Neural progenitor cell (in vitro differentiated cells): ENCODE measurements at regions not wholly inside any gene's neighbourhood (a gene's known extent, or its start where the extent isn't known, plus 50 kb on each side); places are given as distances from the start of the nearest gene placed in this dataset.

Source experiments
- DNase-seq: peaks from one replicate; pipeline ENCODE4 v3.0.0-alpha.2; 2016; ENCODE audit warnings: low spot score
- H2AFZ ChIP-seq: fragments of 200-600 bp; sonication (generic); replicated peaks from 2 replicates; pipeline ENCODE4 v1.6.1; 2016; ENCODE audit warnings: antibody characterized with exemption
- H3F3A ChIP-seq: fragments of 200-600 bp; sonication (generic); 2 replicates; pipeline ENCODE4 v1.6.1; 2016; ENCODE audit warnings: antibody characterized with exemption, low read depth
- H3K27ac ChIP-seq: fragments of 200-600 bp; sonication (generic); 2 replicates; pipeline ENCODE4 v1.5.1; 2016; ENCODE audit warnings: mild to moderate bottlenecking
- H3K27me3 ChIP-seq: fragments of 200-600 bp; sonication (generic); 2 replicates; pipeline ENCODE4 v1.6.1; 2016; ENCODE audit warnings: mild to moderate bottlenecking, moderate library complexity
- H3K36me3 ChIP-seq: fragments of 200-600 bp; sonication (generic); 2 replicates; pipeline ENCODE4 v1.5.1; 2016
- H3K4me1 ChIP-seq: fragments of 200-600 bp; sonication (generic); 2 replicates; pipeline ENCODE4 v1.6.1; 2016; ENCODE audit warnings: mixed run types
- H3K4me2 ChIP-seq: fragments of 200-600 bp; sonication (generic); 2 replicates; pipeline ENCODE4 v1.6.1; 2016
- H3K4me3 ChIP-seq: fragments of 200-600 bp; sonication (generic); 2 replicates; pipeline ENCODE4 v1.5.1; 2016
- H3K79me2 ChIP-seq: fragments of 200-600 bp; sonication (generic); 2 replicates; pipeline ENCODE4 v1.6.1; 2016; ENCODE audit warnings: low read depth
- H3K9ac ChIP-seq: fragments of 200-600 bp; sonication (generic); 2 replicates; pipeline ENCODE4 v1.6.1; 2016
- H3K9me3 ChIP-seq: fragments of 200-600 bp; sonication (generic); 2 replicates; pipeline ENCODE4 v1.5.1; 2016; ENCODE audit warnings: low read depth
- H4K20me1 ChIP-seq: fragments of 200-600 bp; sonication (generic); 2 replicates; pipeline ENCODE4 v1.6.1; 2016; ENCODE audit warnings: low read depth
- H3K27ac Mint-ChIP-seq: 3 replicates; pipeline ENCODE4 v1.8.0; 2021; ENCODE audit warnings: mixed read lengths
- H3K27me3 Mint-ChIP-seq: 2 replicates; pipeline ENCODE4 v1.8.0; 2022; ENCODE audit warnings: low read depth, mild to moderate bottlenecking, inconsistent platforms, moderate library complexity, mixed read lengths; ENCODE audit not compliant: insufficient read depth
- H3K36me3 Mint-ChIP-seq: 3 replicates; pipeline ENCODE4 v1.8.0; 2021; ENCODE audit warnings: mixed read lengths
- H3K4me1 Mint-ChIP-seq: 3 replicates; pipeline ENCODE4 v1.8.0; 2021; ENCODE audit warnings: mixed read lengths
- H3K4me3 Mint-ChIP-seq: 3 replicates; pipeline ENCODE4 v1.8.0; 2021; ENCODE audit warnings: mild to moderate bottlenecking, moderate library complexity, mixed read lengths
- H3K9me3 Mint-ChIP-seq: 3 replicates; pipeline ENCODE4 v1.8.0; 2020; ENCODE audit warnings: mixed read lengths
- EZH2 ChIP-seq: fragments of 200-600 bp; sonication (generic); IDR thresholded peaks from 2 replicates; pipeline ENCODE4 v1.6.1; 2017; ENCODE audit warnings: antibody characterized with exemption, mild to moderate bottlenecking, moderate library complexity
- EZH2phosphoT487 ChIP-seq: fragments of 200-600 bp; sonication (generic); IDR thresholded peaks from 2 replicates; pipeline ENCODE4 v1.6.1; 2017; ENCODE audit warnings: antibody characterized with exemption
- TF ChIP-seq, protein P1 (sequence below): fragments of 200-600 bp; sonication (generic); IDR thresholded peaks from 2 replicates; pipeline ENCODE4 v1.5.1; 2017; ENCODE audit warnings: antibody characterized with exemption, mild to moderate bottlenecking

DNA sequence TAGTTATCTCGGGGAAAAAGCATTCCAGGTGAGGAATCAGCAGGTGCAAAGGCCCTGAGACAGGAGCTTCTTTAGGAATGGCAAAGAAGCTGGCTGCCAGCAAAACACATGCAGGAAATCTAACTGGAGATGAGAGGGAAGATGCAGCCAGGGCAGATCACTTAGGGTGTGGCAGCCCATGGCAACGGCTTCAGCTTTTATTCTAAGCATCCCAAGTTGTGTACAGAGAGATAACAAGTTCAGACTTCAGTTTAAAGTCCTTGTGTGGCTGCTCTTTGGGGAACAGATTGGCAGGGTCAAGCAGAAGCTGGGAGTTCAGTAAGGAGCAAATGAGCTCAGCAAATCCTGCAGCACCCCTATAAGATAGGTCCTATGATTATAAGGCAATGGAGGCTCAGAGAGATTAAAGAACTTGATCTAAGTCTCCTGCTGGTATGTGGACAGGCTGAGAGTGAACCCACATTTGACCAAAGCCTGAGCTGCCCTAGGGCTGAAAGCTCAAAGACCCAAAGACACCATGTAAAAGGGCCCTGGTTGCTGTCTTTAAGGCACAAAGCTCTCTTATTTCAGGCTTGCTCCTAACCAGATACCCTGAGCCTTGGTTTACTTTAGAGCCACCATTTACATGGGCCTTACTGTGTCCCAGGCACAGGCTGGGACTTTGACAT is 466.8 kb downstream of the SOX6 start:
- H3K4me2 ChIP-seq = no peak overlapping the region
- peak overlapping the region; percentile 70 for H3K27ac Mint-ChIP-seq
- no peaks in the 10 kb centered on the region for H3K36me3 ChIP-seq
- H3K27me3 ChIP-seq = no peaks in the 10 kb centered on the region
- no peaks in the 10 kb centered on the region for H3K79me2 ChIP-seq
- H3K9me3 ChIP-seq = no peaks in the 10 kb centered on the region
- no peak overlapping the region for H3K4me3 ChIP-seq
- no peak overlapping the region for H3K4me3 Mint-ChIP-seq
- no peak overlapping the region for H2AFZ ChIP-seq
- no peaks in the 10 kb centered on the region for H4K20me1 ChIP-seq
- peaks cover 14% of the 10 kb centered on the region for H3K27me3 Mint-ChIP-seq
- H3K27ac ChIP-seq = peak overlapping the region; percentile 32
- peaks cover 72% of the 10 kb centered on the region for H3K4me1 Mint-ChIP-seq
- TF ChIP-seq, protein P1, sequence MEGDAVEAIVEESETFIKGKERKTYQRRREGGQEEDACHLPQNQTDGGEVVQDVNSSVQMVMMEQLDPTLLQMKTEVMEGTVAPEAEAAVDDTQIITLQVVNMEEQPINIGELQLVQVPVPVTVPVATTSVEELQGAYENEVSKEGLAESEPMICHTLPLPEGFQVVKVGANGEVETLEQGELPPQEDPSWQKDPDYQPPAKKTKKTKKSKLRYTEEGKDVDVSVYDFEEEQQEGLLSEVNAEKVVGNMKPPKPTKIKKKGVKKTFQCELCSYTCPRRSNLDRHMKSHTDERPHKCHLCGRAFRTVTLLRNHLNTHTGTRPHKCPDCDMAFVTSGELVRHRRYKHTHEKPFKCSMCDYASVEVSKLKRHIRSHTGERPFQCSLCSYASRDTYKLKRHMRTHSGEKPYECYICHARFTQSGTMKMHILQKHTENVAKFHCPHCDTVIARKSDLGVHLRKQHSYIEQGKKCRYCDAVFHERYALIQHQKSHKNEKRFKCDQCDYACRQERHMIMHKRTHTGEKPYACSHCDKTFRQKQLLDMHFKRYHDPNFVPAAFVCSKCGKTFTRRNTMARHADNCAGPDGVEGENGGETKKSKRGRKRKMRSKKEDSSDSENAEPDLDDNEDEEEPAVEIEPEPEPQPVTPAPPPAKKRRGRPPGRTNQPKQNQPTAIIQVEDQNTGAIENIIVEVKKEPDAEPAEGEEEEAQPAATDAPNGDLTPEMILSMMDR = no peak
- no peak for TF ChIP-seq EZH2
- TF ChIP-seq EZH2phosphoT487 = no peak
- H3K36me3 Mint-ChIP-seq = no peaks in the 10 kb centered on the region
- H3F3A ChIP-seq = peaks cover 20% of the 10 kb centered on the region
- H3K9me3 Mint-ChIP-seq = no peaks in the 10 kb centered on the region
- no peak overlapping the region for H3K9ac ChIP-seq
- no peak for DNase-seq
- peaks cover 30% of the 10 kb centered on the region for H3K4me1 ChIP-seq

DNA sequence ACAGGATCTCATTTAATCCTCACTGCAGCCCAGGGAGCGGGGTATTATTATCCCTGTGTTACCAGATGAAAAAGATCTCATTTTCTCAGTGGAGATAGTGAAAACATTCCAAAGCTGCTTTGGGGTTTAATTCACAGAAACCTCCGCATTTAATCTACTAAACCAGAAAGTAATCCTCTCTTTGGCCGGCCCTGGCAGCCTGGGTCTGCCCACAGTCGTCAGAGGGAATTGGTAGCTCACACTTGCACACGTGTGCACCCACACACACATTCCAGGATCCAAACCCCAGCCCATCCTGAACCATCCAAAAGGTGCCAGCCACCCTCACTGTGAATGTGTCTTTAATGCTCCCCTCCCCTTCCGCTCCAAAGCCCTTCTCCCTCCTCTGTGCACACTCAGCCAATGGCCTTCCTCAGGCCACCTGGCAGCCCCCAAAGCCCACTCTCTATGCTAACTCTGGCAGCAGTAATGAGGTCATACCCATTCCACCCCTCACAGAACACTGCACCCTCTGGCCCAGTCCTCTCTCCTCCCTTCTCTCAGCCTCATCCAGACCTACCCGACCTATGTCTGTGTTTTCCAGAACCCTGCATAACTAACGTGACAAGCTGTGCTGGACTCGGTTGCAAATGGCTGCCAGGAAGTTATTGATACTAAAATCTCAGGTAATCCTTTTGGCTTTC is 466.2 kb downstream of the SOX6 start:
- peak overlapping the region; percentile 48 for H3K27ac Mint-ChIP-seq
- H3K4me3 ChIP-seq = no peak overlapping the region
- no peaks in the 10 kb centered on the region for H4K20me1 ChIP-seq
- H3K9ac ChIP-seq = no peak overlapping the region
- no peaks in the 10 kb centered on the region for H3K27me3 ChIP-seq
- H3K36me3 ChIP-seq = no peaks in the 10 kb centered on the region
- H3K27me3 Mint-ChIP-seq = peaks cover 14% of the 10 kb centered on the region
- H3K9me3 ChIP-seq = no peaks in the 10 kb centered on the region
- H3F3A ChIP-seq = peaks cover 20% of the 10 kb centered on the region
- no peaks in the 10 kb centered on the region for H3K79me2 ChIP-seq
- H3K4me3 Mint-ChIP-seq = no peak overlapping the region
- H3K9me3 Mint-ChIP-seq = no peaks in the 10 kb centered on the region
- H3K36me3 Mint-ChIP-seq = no peaks in the 10 kb centered on the region
- peaks cover 25% of the 10 kb centered on the region for H3K4me1 ChIP-seq
- no peak overlapping the region for H2AFZ ChIP-seq
- H3K4me1 Mint-ChIP-seq = peaks cover 65% of the 10 kb centered on the region
- peak overlapping the region; percentile 27 for H3K4me2 ChIP-seq
- no peak for TF ChIP-seq EZH2
- TF ChIP-seq, protein P1 = no peak
- TF ChIP-seq EZH2phosphoT487 = no peak
- DNase-seq = peak; percentile 53
- peak overlapping the region; percentile 32 for H3K27ac ChIP-seq

DNA sequence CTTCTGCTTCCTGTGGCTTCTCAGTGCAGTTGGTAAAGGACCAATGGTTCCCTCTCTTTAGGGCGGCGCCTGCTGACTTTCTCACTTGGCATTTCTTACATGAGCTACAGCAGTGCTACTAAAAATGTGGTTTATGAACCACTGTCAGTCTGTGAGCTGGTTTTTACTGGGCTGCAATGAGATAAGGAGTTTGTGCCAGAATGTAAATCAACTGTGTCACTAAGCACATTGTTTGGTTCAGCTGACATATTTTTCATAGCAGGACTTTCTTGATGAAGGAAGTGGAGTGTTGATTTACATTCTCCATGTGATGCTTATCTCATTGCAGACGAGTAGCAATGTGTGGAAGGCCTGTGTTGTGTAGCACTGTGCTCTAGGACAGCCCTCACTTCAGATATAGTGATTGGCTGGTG is 463.3 kb downstream of the SOX6 start:
- Mint-ChIP-seq H3K4me3 (no peak overlapping the region), H3K27me3 (peaks cover 11% of the 10 kb centered on the region), H3K9me3 (no peaks in the 10 kb centered on the region), H3K27ac (peak overlapping the region; percentile 58), H3K4me1 (peaks cover 65% of the 10 kb centered on the region), H3K36me3 (no peaks in the 10 kb centered on the region)
- Histone ChIP-seq H3K9me3 (no peaks in the 10 kb centered on the region), H3K4me1 (peaks cover 24% of the 10 kb centered on the region), H3K9ac (no peak overlapping the region), H4K20me1 (no peaks in the 10 kb centered on the region), H3K79me2 (no peaks in the 10 kb centered on the region), H2AFZ (no peak overlapping the region), H3F3A (peaks cover 20% of the 10 kb centered on the region), H3K27me3 (no peaks in the 10 kb centered on the region), H3K4me2 (no peak overlapping the region), H3K36me3 (no peaks in the 10 kb centered on the region), H3K4me3 (no peak overlapping the region), H3K27ac (no peak overlapping the region)
- TF ChIP-seq EZH2phosphoT487 = no peak
- TF ChIP-seq EZH2 = no peak
- TF ChIP-seq, protein P1 = no peak
- no peak for DNase-seq
